Testis (tissue), 2 donors: ENCODE measurements at regions not wholly inside any gene's neighbourhood (a gene's known extent, or its start where the extent isn't known, plus 50 kb on each side); places are given as distances from the start of the nearest gene placed in this dataset.
"Not testable (repeated sequence)": the region's sequence is repeated elsewhere in the genome, so short reads cannot be mapped to it uniquely, and the experiment has no call there.

Source experiments
- DNase-seq: peaks from one replicate; pipeline ENCODE4 v3.0.0-alpha.2; 2019
- H3K27ac ChIP-seq, 2 donors: fragments of 200-600 bp; sonication (generic); one replicate each; pipeline ENCODE4 v1.5.1; 2019
- H3K27me3 ChIP-seq: fragments of 200-600 bp; sonication (generic); one replicate; pipeline ENCODE4 v1.5.1; 2019
- H3K36me3 ChIP-seq: fragments of 200-600 bp; sonication (generic); one replicate; pipeline ENCODE4 v1.5.1; 2017; ENCODE audit warnings: low read depth; ENCODE audit errors: missing control alignments
- H3K4me1 ChIP-seq: fragments of 200-600 bp; sonication (generic); one replicate; pipeline ENCODE4 v1.5.1; 2019
- H3K4me3 ChIP-seq, 2 donors: fragments of 200-600 bp; sonication (generic); one replicate each; pipeline ENCODE4 v1.5.1; 2017 to 2019
- H3K9me3 ChIP-seq: fragments of 200-600 bp; sonication (generic); one replicate; pipeline ENCODE4 v1.5.1; 2017
- CTCF ChIP-seq, 3 experiments: fragments of 450-650 bp in 2 of 3; fragments of 200-600 bp in 1 of 3; sonication (generic) in 1 of 3; IDR thresholded peaks; one replicate each; pipeline ENCODE4 v1.5.1; 2016 to 2019; ENCODE audit warnings: antibody characterized with exemption in 3 of 3, mild to moderate bottlenecking in 2 of 3, moderate library complexity in 1 of 3
- POLR2A ChIP-seq: fragments of 450-650 bp; IDR thresholded peaks from one replicate; pipeline ENCODE4 v1.6.1; 2017; ENCODE audit warnings: antibody characterized with exemption, mild to moderate bottlenecking, moderate library complexity
- WGBS, 2 donors: methylation state at CpG; one replicate each; pipeline ENCODE4 v1.1.5; 2018; 5-methylcytosine and 5-hydroxymethylcytosine counted together
- intact Hi-C: fragments of 100-400 bp; cut with DNase I; formaldehyde crosslinking; loops from one replicate; pipeline ENCODE4 v1.15.1; 2023; ENCODE audit warnings: low total_unique reads

- no peaks in the 10 kb centered on the region for H3K27me3 ChIP-seq
- WGBS, 2 donors: 74 to 89% methylated on average over 2 of the region's 2 CpGs
These were observed 63.8 kb upstream of the EPHB3 start for GRCh38 chr3:184497804-184498203.

GRCh38 chr3:184498986-184499606, 62.5 kb upstream of the EPHB3 start:
- intact Hi-C loops: no loop called here
- TF ChIP-seq POLR2A (no peak), CTCF (IDR thresholded peaks at IDR 0.05) (no peak)
- 74 to 82% methylated on average over 11 to 12 of the region's 12 CpGs for WGBS, 2 donors
- Histone ChIP-seq H3K36me3 (no peaks in the 10 kb centered on the region), H3K4me3 (no peak overlapping the region), H3K27me3 (no peaks in the 10 kb centered on the region), H3K9me3 (no peaks in the 10 kb centered on the region), H3K4me1 (no peaks in the 10 kb centered on the region), H3K27ac (no peak overlapping the region)
- no peak for DNase-seq

More at GRCh38 chr3:184497804-184498203, 63.8 kb upstream of the EPHB3 start:
- DNase-seq: no peak
- TF ChIP-seq POLR2A: no peak
- no peak for TF ChIP-seq CTCF (IDR thresholded peaks at IDR 0.05)
- Histone ChIP-seq H3K4me1 (no peaks in the 10 kb centered on the region), H3K9me3 (no peaks in the 10 kb centered on the region), H3K27ac (no peak overlapping the region), H3K36me3 (no peaks in the 10 kb centered on the region), H3K4me3 (no peak overlapping the region)
- intact Hi-C loops: no loop called here

GRCh38 chr3:184500344-184500923, 61.2 kb upstream of the EPHB3 start:
- no peak for DNase-seq
- WGBS, 2 donors: 64 to 72% methylated on average over 8 to 12 of the region's 12 CpGs
- H3K27me3 ChIP-seq: no peaks in the 10 kb centered on the region

GRCh38 chr3:184502123-184502667, 59.4 kb upstream of the EPHB3 start:
- DNase-seq: no peak
- H3K4me1 ChIP-seq: no peaks in the 10 kb centered on the region
- no peaks in the 10 kb centered on the region for H3K27me3 ChIP-seq
- TF ChIP-seq POLR2A: no peak
- TF ChIP-seq CTCF (IDR thresholded peaks at IDR 0.05): no peak
- WGBS, 2 donors: 87 to 93% methylated on average over 4 of the region's 4 CpGs
- intact Hi-C loops: no loop called here
- H3K9me3 ChIP-seq: no peaks in the 10 kb centered on the region
- no peaks in the 10 kb centered on the region for H3K36me3 ChIP-seq
- H3K27ac ChIP-seq: no peak overlapping the region
- no peak overlapping the region for H3K4me3 ChIP-seq

More at GRCh38 chr3:184500344-184500923, 61.2 kb upstream of the EPHB3 start:
- no peaks in the 10 kb centered on the region for H3K9me3 ChIP-seq
- no peaks in the 10 kb centered on the region for H3K4me1 ChIP-seq
- H3K36me3 ChIP-seq: no peaks in the 10 kb centered on the region
- intact Hi-C loops: no loop called here
- TF ChIP-seq CTCF (IDR thresholded peaks at IDR 0.05) (no peak), POLR2A (no peak)
- H3K27ac ChIP-seq: no peak overlapping the region
- no peak overlapping the region for H3K4me3 ChIP-seq

- H3K27me3 ChIP-seq, H3K27ac ChIP-seq, H3K36me3 ChIP-seq, H3K4me1 ChIP-seq, DNase-seq, H3K9me3 ChIP-seq, intact Hi-C loops, H3K4me3 ChIP-seq: not testable (repeated sequence)
- WGBS, 2 donors: 48 to 77% methylated on average over 6 of the region's 6 CpGs
These were observed 58.7 kb upstream of the EPHB3 start for GRCh38 chr3:184502841-184503240.
